Fibroblast of lung (primary cell): ENCODE measurements at regions not wholly inside any gene's neighbourhood (a gene's known extent, or its start where the extent isn't known, plus 50 kb on each side); places are given as distances from the start of the nearest gene placed in this dataset.

Experiments
- DNase-seq, 2 donors: peaks; one replicate each; pipeline versions ENCODE4 v3.0.0 to v3.0.0-alpha.2; 2010; ENCODE audit warnings: low read depth in 2 of 2
- H2AFZ ChIP-seq: 2 replicates; pipeline ENCODE4 v1.5.1; 2012; ENCODE audit warnings: low read length, control low read depth, inconsistent platforms
- H3K27ac ChIP-seq: 2 replicates; pipeline ENCODE4 v1.5.1; 2011; ENCODE audit warnings: low read length, control low read depth; ENCODE audit not compliant: insufficient read depth
- H3K27me3 ChIP-seq: 2 replicates; pipeline ENCODE4 v1.5.1; 2011; ENCODE audit warnings: mild to moderate bottlenecking, low read length; ENCODE audit not compliant: control insufficient read depth, insufficient read depth
- H3K36me3 ChIP-seq: 2 replicates; pipeline ENCODE4 v1.5.1; 2011; ENCODE audit warnings: low read length; ENCODE audit not compliant: control insufficient read depth, insufficient read depth
- H3K4me1 ChIP-seq: 2 replicates; pipeline ENCODE4 v1.5.1; 2011; ENCODE audit warnings: low read length; ENCODE audit not compliant: control insufficient read depth, insufficient read depth; ENCODE audit errors: extremely low read depth
- H3K4me2 ChIP-seq: 2 replicates; pipeline ENCODE4 v1.5.1; 2011; ENCODE audit warnings: low read length, control low read depth; ENCODE audit not compliant: insufficient read depth; ENCODE audit errors: extremely low read depth
- H3K4me3 ChIP-seq, 4 experiments: fragments of 200-600 bp in 1 of 4; sonication (generic) in 1 of 4; replicated peaks in 1 of 4; 2 replicates each; pipeline ENCODE4 v1.5.1; 2011 to 2016; ENCODE audit warnings: low read length in 4 of 4, low read depth in 3 of 4, mild to moderate bottlenecking in 3 of 4, control low read depth in 2 of 4, inconsistent platforms in 1 of 4, mixed read lengths in 1 of 4; ENCODE audit not compliant: insufficient read depth in 1 of 4; ENCODE audit errors: control extremely low read depth in 1 of 4
- H3K79me2 ChIP-seq: 2 replicates; pipeline ENCODE4 v1.5.1; 2012; ENCODE audit warnings: mild to moderate bottlenecking, low read length, inconsistent platforms; ENCODE audit not compliant: control insufficient read depth, insufficient read depth
- H3K9ac ChIP-seq: 2 replicates; pipeline ENCODE4 v1.5.1; 2011; ENCODE audit warnings: mild to moderate bottlenecking, low read length, control low read depth; ENCODE audit not compliant: insufficient read depth
- H3K9me3 ChIP-seq: 2 replicates; pipeline ENCODE4 v1.5.1; 2012; ENCODE audit warnings: low read depth, low read length; ENCODE audit not compliant: control insufficient read depth, insufficient read depth
- H4K20me1 ChIP-seq: 2 replicates; pipeline ENCODE4 v1.5.1; 2011; ENCODE audit warnings: low read length; ENCODE audit not compliant: control insufficient read depth, insufficient read depth; ENCODE audit errors: extremely low read depth
- CTCF ChIP-seq, 2 donors: IDR thresholded peaks in 1 of 2; conservative IDR thresholded peaks in 1 of 2; 1 replicate in 1 of 2; 2 replicates in 1 of 2; pipeline ENCODE4 v1.5.1; 2011 to 2012; ENCODE audit warnings: low read length in 2 of 2, control low read depth in 1 of 2, inconsistent platforms in 1 of 2, low read depth in 1 of 2, mild to moderate bottlenecking in 1 of 2
- EZH2 ChIP-seq: IDR thresholded peaks from 2 replicates; pipeline ENCODE4 v1.5.1; 2012; ENCODE audit warnings: low read length, control low read depth, mild to moderate bottlenecking; ENCODE audit errors: missing control alignments

- Histone ChIP-seq H3K79me2 (no peaks in the 10 kb centered on the region), H3K9me3 (no peaks in the 10 kb centered on the region), H2AFZ (no peak overlapping the region), H3K27me3 (no peaks in the 10 kb centered on the region), H3K4me3 (no peak overlapping the region), H3K9ac (no peak overlapping the region), H4K20me1 (no peaks in the 10 kb centered on the region), H3K27ac (no peak overlapping the region), H3K4me1 (no peaks in the 10 kb centered on the region), H3K4me2 (no peak overlapping the region), H3K36me3 (no peaks in the 10 kb centered on the region)
- TF ChIP-seq EZH2 (no peak), CTCF (conservative IDR thresholded peaks at IDR 0.05 in 1 of 2, IDR thresholded peaks at IDR 0.05 in 1 of 2; ENCODE audit: low read depth in 1 of 2, low read length in 2 of 2) (no peak)
- no peak for DNase-seq
These were observed 445.2 kb downstream of the PCDH11X start for GRCh38 chrX:92224406-92224805.

- no peak for DNase-seq
- Histone ChIP-seq H3K4me3 (no peak overlapping the region), H3K4me2 (no peak overlapping the region), H4K20me1 (no peaks in the 10 kb centered on the region), H2AFZ (no peak overlapping the region), H3K27me3 (no peaks in the 10 kb centered on the region), H3K79me2 (no peaks in the 10 kb centered on the region), H3K9ac (no peak overlapping the region), H3K36me3 (no peaks in the 10 kb centered on the region), H3K27ac (no peak overlapping the region), H3K4me1 (no peaks in the 10 kb centered on the region), H3K9me3 (no peaks in the 10 kb centered on the region)
- TF ChIP-seq EZH2: no peak
- TF ChIP-seq CTCF (conservative IDR thresholded peaks at IDR 0.05 in 1 of 2, IDR thresholded peaks at IDR 0.05 in 1 of 2; ENCODE audit: low read depth in 1 of 2, low read length in 2 of 2): no peak
These were observed 451.5 kb downstream of the PCDH11X start for GRCh38 chrX:92230628-92231027.

GRCh38 chrX:92231391-92231790 lies 452.2 kb downstream of the PCDH11X start:
- no peak overlapping the region for H3K9ac ChIP-seq
- no peak for DNase-seq

More at GRCh38 chrX:92231391-92231790, 452.2 kb downstream of the PCDH11X start:
- Histone ChIP-seq H3K9me3 (no peaks in the 10 kb centered on the region), H3K27ac (no peak overlapping the region), H3K27me3 (no peaks in the 10 kb centered on the region), H4K20me1 (no peaks in the 10 kb centered on the region), H3K4me3 (no peak overlapping the region), H3K36me3 (no peaks in the 10 kb centered on the region), H2AFZ (no peak overlapping the region), H3K79me2 (no peaks in the 10 kb centered on the region), H3K4me1 (no peaks in the 10 kb centered on the region), H3K4me2 (no peak overlapping the region)
- TF ChIP-seq EZH2: no peak
- TF ChIP-seq CTCF (conservative IDR thresholded peaks at IDR 0.05 in 1 of 2, IDR thresholded peaks at IDR 0.05 in 1 of 2; ENCODE audit: low read depth in 1 of 2, low read length in 2 of 2): no peak
